Ectodermal cell (in vitro differentiated cells): ENCODE measurements at regions not wholly inside any gene's neighbourhood (a gene's known extent, or its start where the extent isn't known, plus 50 kb on each side); places are given as distances from the start of the nearest gene placed in this dataset.
"Not testable (repeated sequence)": the region's sequence is repeated elsewhere in the genome, so short reads cannot be mapped to it uniquely, and the experiment has no call there.

Experiments used
- H3K27ac ChIP-seq: 2 replicates; pipeline ENCODE4 v1.7.0; 2013; ENCODE audit warnings: mild to moderate bottlenecking, low read depth, low read length; ENCODE audit not compliant: insufficient read depth, poor library complexity, severe bottlenecking
- H3K27me3 ChIP-seq: 2 replicates; pipeline ENCODE4 v1.7.0; 2013; ENCODE audit warnings: mild to moderate bottlenecking, low read length; ENCODE audit not compliant: insufficient read depth, control insufficient read depth, poor library complexity, severe bottlenecking
- H3K36me3 ChIP-seq: one replicate; pipeline ENCODE4 v1.7.0; 2013; ENCODE audit warnings: low read length; ENCODE audit not compliant: control insufficient read depth, insufficient read depth
- H3K4me1 ChIP-seq: one replicate; pipeline ENCODE4 v1.7.0; 2013; ENCODE audit warnings: low read length; ENCODE audit not compliant: control insufficient read depth, insufficient read depth
- H3K4me3 ChIP-seq: 2 replicates; pipeline ENCODE4 v1.7.0; 2013; ENCODE audit warnings: low read depth, low read length, control low read depth; ENCODE audit not compliant: insufficient read depth
- H3K9me3 ChIP-seq: 2 replicates; pipeline ENCODE4 v1.7.0; 2013; ENCODE audit warnings: mild to moderate bottlenecking, low read length, moderate library complexity; ENCODE audit not compliant: control insufficient read depth
- WGBS, 2 experiments: methylation state at CpG; one replicate each; pipeline ENCODE4 v1.1.7; 2013; ENCODE audit warnings: missing lambda C conversion rate in 2 of 2; 5-methylcytosine and 5-hydroxymethylcytosine counted together

DNA sequence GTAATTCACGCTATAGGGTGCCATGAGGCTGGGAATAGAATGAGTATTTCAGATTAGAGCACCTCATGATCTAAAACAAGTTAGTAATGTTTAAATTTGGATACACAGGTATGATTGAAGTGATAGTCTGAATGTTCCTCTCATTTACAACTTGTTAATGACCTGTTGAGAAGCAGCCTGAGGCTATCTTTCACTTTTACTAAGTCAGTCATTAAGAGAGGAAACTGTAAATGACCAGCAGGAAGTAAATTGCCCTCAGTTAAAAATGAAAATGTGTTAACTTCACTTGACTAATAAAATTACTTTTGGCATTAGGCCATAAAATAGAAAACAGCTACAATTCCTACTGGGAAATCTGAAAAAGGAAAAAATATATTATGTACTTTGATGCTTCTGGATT, 1042.0 kb downstream of the DNAJB9 start:
- H3K4me1 ChIP-seq: no peaks in the 10 kb centered on the region
- no peaks in the 10 kb centered on the region for H3K36me3 ChIP-seq
- 100% methylated on average over 1 of the region's 1 CpG; no CpG with 5 or more reads in 1 of the 2 experiments for WGBS, 2 experiments
- no peak overlapping the region for H3K4me3 ChIP-seq
- H3K9me3 ChIP-seq: no peaks in the 10 kb centered on the region
- no peak overlapping the region for H3K27ac ChIP-seq
- H3K27me3 ChIP-seq: no peaks in the 10 kb centered on the region

DNA sequence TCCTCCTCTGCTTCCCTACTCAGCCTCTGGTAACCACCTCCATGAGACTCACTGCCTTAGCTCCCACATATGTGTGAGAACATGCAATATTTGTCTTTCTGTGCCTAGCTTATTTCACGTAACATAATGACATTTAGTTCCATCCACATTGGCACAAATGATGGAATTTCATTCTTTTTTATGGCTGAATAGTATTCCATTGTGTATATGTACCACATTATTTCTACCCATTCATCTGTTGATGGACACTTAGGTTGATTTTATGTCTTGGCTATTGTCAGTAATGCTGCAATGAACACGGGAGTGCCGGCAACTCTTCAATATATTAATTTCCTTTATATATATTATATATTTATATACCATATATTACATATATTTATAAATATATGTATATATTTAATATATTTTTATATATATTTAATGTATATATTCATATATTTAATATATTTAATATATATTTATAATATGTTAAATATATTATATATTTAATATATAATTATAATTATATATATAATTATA, 1046.9 kb downstream of the DNAJB9 start:
- no peak overlapping the region for H3K27ac ChIP-seq
- no peaks in the 10 kb centered on the region for H3K4me1 ChIP-seq
- H3K4me3 ChIP-seq: no peak overlapping the region
- no peaks in the 10 kb centered on the region for H3K9me3 ChIP-seq
- no peaks in the 10 kb centered on the region for H3K27me3 ChIP-seq
- WGBS, 2 experiments: 71 to 92% methylated on average over 1 of the region's 3 CpGs
- H3K36me3 ChIP-seq: no peaks in the 10 kb centered on the region

DNA sequence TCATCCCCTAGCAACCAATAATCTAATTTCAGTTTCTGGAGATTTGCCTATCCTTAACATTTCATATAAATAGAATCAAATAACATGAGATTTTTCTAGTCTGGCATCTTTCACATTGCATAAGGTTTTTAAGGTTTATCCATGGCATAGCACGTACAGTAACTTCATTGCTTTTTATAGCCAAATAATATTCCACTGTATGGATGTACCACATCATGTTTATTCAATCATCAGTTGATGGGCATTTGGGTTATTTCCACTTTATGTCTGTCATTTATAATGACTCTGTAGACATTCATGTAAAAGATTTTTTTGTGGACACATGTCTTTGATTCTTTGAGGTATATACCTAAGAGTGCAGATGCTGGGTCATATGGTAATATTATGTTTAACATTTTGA, 1052.6 kb downstream of the DNAJB9 start:
- H3K27ac ChIP-seq: no peak overlapping the region
- H3K4me3 ChIP-seq: no peak overlapping the region
- no peaks in the 10 kb centered on the region for H3K36me3 ChIP-seq
- no peaks in the 10 kb centered on the region for H3K27me3 ChIP-seq
- H3K4me1 ChIP-seq: no peaks in the 10 kb centered on the region
- H3K9me3 ChIP-seq: no peaks in the 10 kb centered on the region
- 90 to 100% methylated on average over 1 of the region's 1 CpG for WGBS, 2 experiments

DNA sequence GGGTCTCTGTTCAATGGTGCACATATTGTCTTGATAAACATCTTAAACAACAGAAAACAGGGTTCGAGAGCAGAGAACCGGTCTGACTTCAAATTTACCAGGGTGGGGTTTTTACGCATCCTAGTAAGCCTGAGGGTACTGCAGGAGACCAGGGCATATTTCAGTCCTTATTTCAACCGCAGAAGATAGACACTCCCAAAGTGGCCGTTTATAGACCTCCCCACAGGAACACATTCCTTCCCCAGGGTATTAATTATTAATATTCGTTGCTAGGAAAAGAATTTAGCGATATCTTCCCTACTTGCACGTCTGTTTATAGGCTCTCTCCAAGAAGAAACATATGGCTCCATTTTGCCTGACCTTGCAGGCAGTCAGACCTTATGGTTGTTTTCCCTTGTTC, 1063.2 kb downstream of the DNAJB9 start:
- not testable (repeated sequence) for H3K4me1 ChIP-seq, H3K36me3 ChIP-seq, H3K4me3 ChIP-seq, H3K9me3 ChIP-seq, H3K27me3 ChIP-seq, H3K27ac ChIP-seq
- WGBS, 2 experiments: 84 to 85% methylated on average over 8 of the region's 8 CpGs

GRCh38 chr7:109635374-109635773, 1065.7 kb downstream of the DNAJB9 start:
- H3K36me3 ChIP-seq: no peaks in the 10 kb centered on the region
- H3K27ac ChIP-seq: no peak overlapping the region
- H3K4me1 ChIP-seq: no peaks in the 10 kb centered on the region
- no peaks in the 10 kb centered on the region for H3K9me3 ChIP-seq
- H3K27me3 ChIP-seq: no peaks in the 10 kb centered on the region
- no peak overlapping the region for H3K4me3 ChIP-seq
- 96 to 100% methylated on average over 1 to 2 of the region's 3 CpGs for WGBS, 2 experiments

- 96 to 97% methylated on average over 3 to 4 of the region's 4 CpGs for WGBS, 2 experiments
Observed at GRCh38 chr7:109637428-109637990, 1067.8 kb downstream of the DNAJB9 start.

DNA sequence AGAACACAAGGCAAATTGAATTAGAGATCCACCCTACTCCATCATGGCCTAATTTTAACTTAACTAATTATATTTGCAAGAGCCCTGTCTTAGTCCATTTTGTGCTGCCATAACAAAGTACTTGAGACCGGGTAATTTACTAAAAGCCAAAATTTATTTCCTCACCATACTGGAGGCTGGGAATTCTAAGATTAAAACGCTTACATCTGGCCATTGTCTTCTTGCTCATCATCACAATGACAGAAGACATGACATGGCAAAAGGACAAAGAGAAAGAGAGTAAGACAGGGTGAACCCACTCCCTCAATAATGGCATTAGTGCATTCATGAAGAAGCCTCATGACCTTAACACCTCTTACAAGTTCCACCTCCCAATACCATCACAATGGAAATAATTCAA, 1068.6 kb downstream of the DNAJB9 start:
- H3K27me3 ChIP-seq: no peaks in the 10 kb centered on the region
- WGBS, 2 experiments: 88 to 93% methylated on average over 2 of the region's 2 CpGs
- H3K9me3 ChIP-seq: no peaks in the 10 kb centered on the region

More at GRCh38 chr7:109637428-109637990, 1067.8 kb downstream of the DNAJB9 start:
- Histone ChIP-seq H3K27ac (no peak overlapping the region), H3K4me3 (no peak overlapping the region), H3K4me1 (no peaks in the 10 kb centered on the region), H3K9me3 (no peaks in the 10 kb centered on the region), H3K27me3 (no peaks in the 10 kb centered on the region), H3K36me3 (no peaks in the 10 kb centered on the region)

GRCh38 chr7:109639561-109639960, 1069.9 kb downstream of the DNAJB9 start:
- H3K36me3 ChIP-seq: no peaks in the 10 kb centered on the region
- H3K27ac ChIP-seq: no peak overlapping the region
- no peaks in the 10 kb centered on the region for H3K27me3 ChIP-seq
- H3K4me3 ChIP-seq: no peak overlapping the region
- no peaks in the 10 kb centered on the region for H3K4me1 ChIP-seq
- no peaks in the 10 kb centered on the region for H3K9me3 ChIP-seq

More for the DNA sequence above, 1068.6 kb downstream of the DNAJB9 start:
- no peaks in the 10 kb centered on the region for H3K4me1 ChIP-seq
- no peak overlapping the region for H3K4me3 ChIP-seq
- H3K36me3 ChIP-seq: no peaks in the 10 kb centered on the region
- no peak overlapping the region for H3K27ac ChIP-seq

DNA sequence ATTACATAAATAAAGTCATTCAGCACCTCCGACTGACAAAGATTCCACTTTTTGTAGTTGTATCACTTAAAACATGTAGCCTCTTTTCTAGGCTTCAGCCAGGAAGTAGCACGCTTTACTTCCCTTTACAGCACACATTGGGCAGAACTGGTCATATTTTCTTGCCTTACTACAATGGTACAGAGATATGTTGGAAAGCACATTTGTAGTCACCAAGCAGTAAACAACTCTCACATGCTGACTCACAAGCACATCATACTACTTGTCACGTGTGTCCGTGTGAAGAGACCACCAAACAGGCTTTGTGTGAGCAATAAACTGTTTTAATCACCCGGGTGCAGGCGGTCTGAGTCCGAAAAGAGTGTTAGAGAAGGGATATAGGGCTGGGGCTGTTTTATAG, 1071.8 kb downstream of the DNAJB9 start:
- H3K27ac ChIP-seq: no peak overlapping the region
- 93 to 95% methylated on average over 7 of the region's 7 CpGs for WGBS, 2 experiments

DNA sequence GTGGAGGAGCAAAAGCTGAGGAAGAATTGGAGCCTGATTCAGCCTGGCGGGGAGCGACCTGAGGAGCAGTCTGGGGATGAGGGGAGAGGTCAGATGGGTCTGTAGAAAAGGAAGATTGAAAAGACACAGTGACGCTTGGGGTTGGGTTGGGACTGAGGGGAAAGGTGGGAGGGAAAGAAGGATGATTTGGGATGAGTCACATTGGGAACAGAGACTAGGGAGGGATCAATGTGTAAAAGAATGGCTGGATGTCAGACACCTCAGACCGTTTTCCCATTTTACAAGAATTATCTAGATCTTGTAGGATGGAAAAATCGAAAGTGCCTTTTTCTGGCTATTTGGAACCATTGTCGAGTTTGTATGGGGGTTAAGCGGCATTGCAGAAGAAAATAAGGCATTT, 1076.5 kb downstream of the DNAJB9 start:
- Histone ChIP-seq H3K36me3 (no peaks in the 10 kb centered on the region), H3K27me3 (no peaks in the 10 kb centered on the region), H3K9me3 (no peaks in the 10 kb centered on the region), H3K27ac (no peak overlapping the region), H3K4me3 (no peak overlapping the region), H3K4me1 (no peaks in the 10 kb centered on the region)
- WGBS, 2 experiments: 93 to 97% methylated on average over 7 of the region's 7 CpGs

More for the DNA sequence above, 1071.8 kb downstream of the DNAJB9 start:
- H3K9me3 ChIP-seq: no peaks in the 10 kb centered on the region
- H3K36me3 ChIP-seq: no peaks in the 10 kb centered on the region
- no peaks in the 10 kb centered on the region for H3K4me1 ChIP-seq
- H3K27me3 ChIP-seq: no peaks in the 10 kb centered on the region
- no peak overlapping the region for H3K4me3 ChIP-seq

- not testable (repeated sequence) for H3K4me1 ChIP-seq, H3K27me3 ChIP-seq, H3K27ac ChIP-seq, H3K36me3 ChIP-seq, H3K9me3 ChIP-seq, H3K4me3 ChIP-seq
- WGBS, 2 experiments: 94 to 95% methylated on average over 5 of the region's 5 CpGs
Observed at GRCh38 chr7:109646594-109646993, 1076.9 kb downstream of the DNAJB9 start.
